OCI-LY7 (cell line): ENCODE measurements at regions not wholly inside any gene's neighbourhood (a gene's known extent, or its start where the extent isn't known, plus 50 kb on each side); places are given as distances from the start of the nearest gene placed in this dataset.

ENCODE experiments used
- BruUV-seq: library from RNA; stranded (reverse); fragments of 400-500 nt; replicated peaks from 2 replicates; lab custom pipeline; 2021; lab: Mats Ljungman, UMichigan
- CTCF ChIA-PET: fragments of 300-600 bp; sonication (Branson Sonifier 250); formaldehyde crosslinking; loops from one replicate; lab custom pipeline; 2022; ENCODE audit warnings: antibody characterized with exemption; ENCODE audit not compliant: unreplicated experiment; lab: Charles Lee
- POLR2A ChIA-PET: fragments of 300-600 bp; sonication (Branson Sonifier 250); formaldehyde crosslinking; loops from one replicate; lab custom pipeline; 2022; ENCODE audit warnings: antibody characterized with exemption; lab: Charles Lee
- DNase-seq: peaks from one replicate; pipeline ENCODE4 v3.0.0-alpha.2; 2015; ENCODE audit warnings: low spot score
- H2AFZ ChIP-seq: fragments of 200-600 bp; sonication (generic), shearing (Covaris generic); 2 replicates; pipeline ENCODE4 v1.6.1; 2014; ENCODE audit warnings: mild to moderate bottlenecking, antibody characterized with exemption, low read length, moderate library complexity
- H3K27ac ChIP-seq: fragments of 200-600 bp; sonication (generic); 2 replicates; pipeline ENCODE4 v1.5.1; 2014; ENCODE audit warnings: mixed run types, low read depth, mild to moderate bottlenecking, moderate library complexity, low read length, inconsistent platforms; ENCODE audit not compliant: poor library complexity, severe bottlenecking
- H3K36me3 ChIP-seq: fragments of 200-600 bp; sonication (generic); 2 replicates; pipeline ENCODE4 v1.6.1; 2014; ENCODE audit warnings: mild to moderate bottlenecking, antibody characterized with exemption, low read length, moderate library complexity, mixed read lengths; ENCODE audit not compliant: insufficient read depth
- H3K4me1 ChIP-seq: fragments of 200-600 bp; sonication (generic); 2 replicates; pipeline ENCODE4 v1.5.1; 2014; ENCODE audit warnings: mild to moderate bottlenecking, low read length; ENCODE audit not compliant: insufficient read depth, poor library complexity, severe bottlenecking
- H3K4me2 ChIP-seq: fragments of 200-600 bp; sonication (generic); 2 replicates; pipeline ENCODE4 v1.6.1; 2014; ENCODE audit warnings: mild to moderate bottlenecking, low read length
- H3K4me3 ChIP-seq: fragments of 200-600 bp; sonication (generic); 2 replicates; pipeline ENCODE4 v1.5.1; 2014; ENCODE audit warnings: mild to moderate bottlenecking, low read depth, low read length; ENCODE audit not compliant: poor library complexity, severe bottlenecking
- H3K79me2 ChIP-seq: fragments of 200-600 bp; sonication (generic); 2 replicates; pipeline ENCODE4 v1.6.1; 2016; ENCODE audit warnings: low read depth, mild to moderate bottlenecking, low read length, moderate library complexity, mixed read lengths; ENCODE audit not compliant: insufficient read depth
- H3K9me2 ChIP-seq: fragments of 200-600 bp; sonication (generic); 2 replicates; pipeline ENCODE4 v1.6.1; 2016; ENCODE audit warnings: mild to moderate bottlenecking, low read length, mixed read lengths; ENCODE audit not compliant: insufficient read depth
- H3K9me3 ChIP-seq: fragments of 200-600 bp; sonication (generic); 2 replicates; pipeline ENCODE4 v1.6.1; 2014; ENCODE audit warnings: mild to moderate bottlenecking, mixed run types, low read length, mixed read lengths
- H4K20me1 ChIP-seq: fragments of 200-600 bp; sonication (generic); 2 replicates; pipeline ENCODE4 v1.6.1; 2014; ENCODE audit warnings: mild to moderate bottlenecking, antibody characterized with exemption, low read length, moderate library complexity, mixed read lengths; ENCODE audit not compliant: insufficient read depth
- CTCF ChIP-seq: fragments of 200-600 bp; sonication (generic); conservative IDR thresholded peaks from 2 replicates; pipeline ENCODE4 v1.5.1; 2014; ENCODE audit warnings: mild to moderate bottlenecking, antibody characterized with exemption, low read length, moderate library complexity, mixed read lengths
- EZH2phosphoT487 ChIP-seq: fragments of 200-600 bp; sonication (generic); IDR thresholded peaks from 2 replicates; pipeline ENCODE4 v1.6.1; 2018; ENCODE audit warnings: low read depth, borderline replicate concordance, mild to moderate bottlenecking, mixed run types, antibody characterized with exemption, low read length, moderate library complexity, mixed read lengths
- intact Hi-C: fragments of 100-400 bp; cut with micrococcal nuclease; formaldehyde crosslinking; loops from one replicate; pipeline ENCODE4 v1.10.0; 2022; ENCODE audit not compliant: unreplicated experiment

GRCh38 chr5:85266692-85267091, 882.0 kb upstream of the EDIL3 start:
- Histone ChIP-seq H3K4me2 (no peak overlapping the region), H3K27ac (no peak overlapping the region), H3K79me2 (no peaks in the 10 kb centered on the region), H3K4me1 (no peaks in the 10 kb centered on the region), H4K20me1 (no peaks in the 10 kb centered on the region), H3K9me3 (no peaks in the 10 kb centered on the region), H3K9me2 (no peaks in the 10 kb centered on the region), H3K36me3 (no peaks in the 10 kb centered on the region), H3K4me3 (no peak overlapping the region), H2AFZ (no peak overlapping the region)
- ChIA-PET CTCF (no interaction called here), POLR2A (no interaction called here)
- no TSS peak for BruUV-seq
- no peak for DNase-seq
- intact Hi-C loops, result no loop called here
- TF ChIP-seq EZH2phosphoT487 (no peak), CTCF (no peak)

- ChIA-PET POLR2A (interaction anchor here (0.5 to 1.2 kb wide), 5 partner anchors 8 to 1120 kb away, joined by 3 to 5 read pairs (median 4); no protein-coding TSS in a partner anchor), CTCF (no interaction called here)
- intact Hi-C loops, result no loop called here
- no peak overlapping the region for H3K4me2 ChIP-seq
- H3K79me2 ChIP-seq, result no peaks in the 10 kb centered on the region
- H3K27ac ChIP-seq, result no peak overlapping the region
- no peak overlapping the region for H2AFZ ChIP-seq
- no peaks in the 10 kb centered on the region for H3K9me3 ChIP-seq
- no peaks in the 10 kb centered on the region for H3K36me3 ChIP-seq
- no peaks in the 10 kb centered on the region for H3K9me2 ChIP-seq
- no peaks in the 10 kb centered on the region for H3K4me1 ChIP-seq
- no peak for DNase-seq
- BruUV-seq, result no TSS peak
- H3K4me3 ChIP-seq, result no peak overlapping the region
- no peaks in the 10 kb centered on the region for H4K20me1 ChIP-seq
- no peak for TF ChIP-seq CTCF
- TF ChIP-seq EZH2phosphoT487, result no peak
Observed at GRCh38 chr5:85268194-85268593, 883.5 kb upstream of the EDIL3 start.

- ChIA-PET POLR2A (no interaction called here), CTCF (no interaction called here)
- no TSS peak for BruUV-seq
- Histone ChIP-seq H4K20me1 (no peaks in the 10 kb centered on the region), H3K9me2 (no peaks in the 10 kb centered on the region), H3K27ac (no peak overlapping the region), H3K4me2 (no peak overlapping the region), H3K36me3 (no peaks in the 10 kb centered on the region), H3K9me3 (no peaks in the 10 kb centered on the region), H3K4me1 (no peaks in the 10 kb centered on the region), H3K79me2 (no peaks in the 10 kb centered on the region), H2AFZ (no peak overlapping the region), H3K4me3 (no peak overlapping the region)
- TF ChIP-seq CTCF, result no peak
- intact Hi-C loops, result no loop called here
- no peak for DNase-seq
Observed at GRCh38 chr5:85278193-85278592, 893.5 kb upstream of the EDIL3 start.
